Aorta (tissue), 5 donors: ENCODE measurements at regions not wholly inside any gene's neighbourhood (a gene's known extent, or its start where the extent isn't known, plus 50 kb on each side); places are given as distances from the start of the nearest gene placed in this dataset.
"Not testable (repeated sequence)": the region's sequence is repeated elsewhere in the genome, so short reads cannot be mapped to it uniquely, and the experiment has no call there.

ENCODE experiments used
- ATAC-seq: fragments of 200-7000 bp; cut with Tn5 transposase; one replicate; pipeline ENCODE4 v1.9.1; 2022; ENCODE audit warnings: moderate library complexity; ENCODE audit not compliant: low FRiP score
- DNase-seq, 2 donors: peaks; one replicate each; pipeline ENCODE4 v3.0.0-alpha.2; 2020
- H3K27ac ChIP-seq, 2 donors: one replicate each; pipeline ENCODE4 v1.5.1; 2013; ENCODE audit warnings: low read length in 2 of 2, mild to moderate bottlenecking in 2 of 2, moderate library complexity in 2 of 2, control low read depth in 1 of 2, inconsistent platforms in 1 of 2, low read depth in 1 of 2
- H3K27me3 ChIP-seq, 2 donors: one replicate each; pipeline ENCODE4 v1.6.1; 2013; ENCODE audit warnings: control low read depth in 1 of 2, low read length in 1 of 2, mild to moderate bottlenecking in 1 of 2, moderate library complexity in 1 of 2; ENCODE audit not compliant: insufficient read depth in 2 of 2, control insufficient read depth in 1 of 2
- H3K36me3 ChIP-seq, 2 donors: one replicate each; pipeline ENCODE4 v1.6.1; 2013; ENCODE audit warnings: control low read depth in 1 of 2, low read length in 1 of 2, mild to moderate bottlenecking in 1 of 2; ENCODE audit not compliant: insufficient read depth in 2 of 2, control insufficient read depth in 1 of 2
- H3K4me1 ChIP-seq, 2 donors: one replicate each; pipeline ENCODE4 v1.6.1; 2013; ENCODE audit warnings: low read length in 2 of 2, control low read depth in 1 of 2, mild to moderate bottlenecking in 1 of 2, moderate library complexity in 1 of 2; ENCODE audit not compliant: insufficient read depth in 2 of 2, control insufficient read depth in 1 of 2
- H3K4me3 ChIP-seq, 2 donors: one replicate each; pipeline ENCODE4 v1.5.1; 2013; ENCODE audit warnings: low read length in 2 of 2, control low read depth in 1 of 2, mild to moderate bottlenecking in 1 of 2
- H3K9me3 ChIP-seq: one replicate; pipeline ENCODE4 v1.6.1; 2013; ENCODE audit warnings: mild to moderate bottlenecking, low read length; ENCODE audit not compliant: control insufficient read depth
- WGBS, 2 donors: extraction: QIAGEN DNeasy Blood & Tissue Kit; methylation state at CpG; one replicate each; pipeline ENCODE4 v1.1.7; 2013; 5-methylcytosine and 5-hydroxymethylcytosine counted together
- intact Hi-C, 2 donors: fragments of 100-400 bp; cut with DNase I; formaldehyde crosslinking; loops; one replicate each; pipeline versions ENCODE4 v1.14.2 to v1.15.0; 2022
- donor health status: healthy with polysubstance abuse.
- donor health status: Bipolar disorder and iron deficiency.
- donor health status: DM: no; HTN: no; CAD: no.
- donor health status: DM: no; HTN: no; CAD: no.
- donor health status: DM: yes; HTN: yes; CAD: no.

- intact Hi-C loops, result loop anchor here in 1 of 2 donors (10.0 kb wide), 1 partner anchor 64 kb away; no protein-coding TSS in a partner anchor
- Histone ChIP-seq H3K9me3 (no peaks in the 10 kb centered on the region), H3K36me3 (no peaks in the 10 kb centered on the region), H3K4me1 (no peaks in the 10 kb centered on the region), H3K27me3 (no peaks in the 10 kb centered on the region), H3K4me3 (no peak overlapping the region), H3K27ac (no peak overlapping the region)
- ATAC-seq (no peak), DNase-seq (no peak)
- 96 to 97% methylated on average over 9 of the region's 9 CpGs for WGBS, 2 donors
Measured at GRCh38 chr15:26001201-26001600, 138.1 kb upstream of the ATP10A start.

GRCh38 chr15:25993506-25993905 lies 130.4 kb upstream of the ATP10A start:
- no peaks in the 10 kb centered on the region for H3K36me3 ChIP-seq
- H3K4me3 ChIP-seq, result no peak overlapping the region
- 66 to 67% methylated on average over 1 of the region's 1 CpG for WGBS, 2 donors
- DNase-seq (no peak), ATAC-seq (no peak)
- intact Hi-C loops, result no loop called here
- no peak overlapping the region for H3K27ac ChIP-seq
- no peaks in the 10 kb centered on the region for H3K4me1 ChIP-seq
- H3K9me3 ChIP-seq, result peaks cover 2% of the 10 kb centered on the region
- H3K27me3 ChIP-seq, result no peaks in the 10 kb centered on the region

GRCh38 chr15:25990220-25990619 lies 127.1 kb upstream of the ATP10A start:
- H3K36me3 ChIP-seq, result no peaks in the 10 kb centered on the region
- WGBS, 2 donors, result 87 to 90% methylated on average over 15 of the region's 15 CpGs
- intact Hi-C loops, result no loop called here
- DNase-seq (no peak), ATAC-seq (no peak)
- no peak overlapping the region for H3K27ac ChIP-seq
- H3K27me3 ChIP-seq, result no peaks in the 10 kb centered on the region
- no peak overlapping the region for H3K4me3 ChIP-seq
- H3K9me3 ChIP-seq, result peaks cover 2% of the 10 kb centered on the region
- no peaks in the 10 kb centered on the region for H3K4me1 ChIP-seq

GRCh38 chr15:25989327-25989726 lies 126.2 kb upstream of the ATP10A start:
- H3K27ac ChIP-seq, result no peak overlapping the region
- WGBS, 2 donors, result 93 to 97% methylated on average over 25 of the region's 25 CpGs

GRCh38 chr15:25988716-25989115 lies 125.6 kb upstream of the ATP10A start:
- 92% methylated on average over 9 of the region's 9 CpGs for WGBS, 2 donors
- H3K36me3 ChIP-seq, intact Hi-C loops: not testable (repeated sequence)

More at GRCh38 chr15:25989327-25989726, 126.2 kb upstream of the ATP10A start:
- Histone ChIP-seq H3K27me3 (no peaks in the 10 kb centered on the region), H3K9me3 (peaks cover 2% of the 10 kb centered on the region), H3K4me3 (no peak overlapping the region), H3K36me3 (no peaks in the 10 kb centered on the region), H3K4me1 (no peaks in the 10 kb centered on the region)
- DNase-seq, result no peak
- no peak for ATAC-seq
- intact Hi-C loops, result no loop called here

GRCh38 chr15:25987638-25988037 lies 124.5 kb upstream of the ATP10A start:
- peaks cover 2% of the 10 kb centered on the region for H3K9me3 ChIP-seq
- WGBS, 2 donors, result 64 to 68% methylated on average over 4 of the region's 4 CpGs
- H3K27me3 ChIP-seq, result no peaks in the 10 kb centered on the region
- H3K4me1 ChIP-seq, result no peaks in the 10 kb centered on the region
- ATAC-seq (no peak), DNase-seq (no peak)
- H3K4me3 ChIP-seq, result no peak overlapping the region
- H3K27ac ChIP-seq, result no peak overlapping the region
- intact Hi-C loops, result no loop called here
- H3K36me3 ChIP-seq, result no peaks in the 10 kb centered on the region

More at GRCh38 chr15:25988716-25989115, 125.6 kb upstream of the ATP10A start:
- not testable (repeated sequence) for H3K9me3 ChIP-seq, H3K27me3 ChIP-seq, DNase-seq, H3K4me1 ChIP-seq, H3K4me3 ChIP-seq, ATAC-seq, H3K27ac ChIP-seq

- DNase-seq, result no peak
- WGBS, 2 donors, result 30 to 31% methylated on average over 4 of the region's 4 CpGs
- H3K4me1 ChIP-seq, result no peaks in the 10 kb centered on the region
- no peaks in the 10 kb centered on the region for H3K36me3 ChIP-seq
- H3K27me3 ChIP-seq, result no peaks in the 10 kb centered on the region
- H3K9me3 ChIP-seq, result no peaks in the 10 kb centered on the region
- H3K4me3 ChIP-seq, result no peak overlapping the region
- intact Hi-C loops, result no loop called here
- no peak overlapping the region for H3K27ac ChIP-seq
- no peak for ATAC-seq
Measured at GRCh38 chr15:25985165-25985564, 122.0 kb upstream of the ATP10A start.

GRCh38 chr15:25982736-25983135 lies 119.6 kb upstream of the ATP10A start:
- no peak overlapping the region for H3K4me3 ChIP-seq
- intact Hi-C loops, result no loop called here
- no peak overlapping the region for H3K27ac ChIP-seq
- H3K9me3 ChIP-seq, result no peaks in the 10 kb centered on the region
- H3K4me1 ChIP-seq, result no peaks in the 10 kb centered on the region
- DNase-seq (no peak), ATAC-seq (no peak)
- 73 to 75% methylated on average over 6 of the region's 6 CpGs for WGBS, 2 donors
- no peaks in the 10 kb centered on the region for H3K36me3 ChIP-seq
- H3K27me3 ChIP-seq, result no peaks in the 10 kb centered on the region

- DNase-seq (no peak), ATAC-seq (no peak)
- intact Hi-C loops, result no loop called here
- 66 to 74% methylated on average over 3 of the region's 3 CpGs for WGBS, 2 donors
- no peaks in the 10 kb centered on the region for H3K9me3 ChIP-seq
- H3K36me3 ChIP-seq, result no peaks in the 10 kb centered on the region
- H3K27ac ChIP-seq, result no peak overlapping the region
- H3K27me3 ChIP-seq, result no peaks in the 10 kb centered on the region
- no peak overlapping the region for H3K4me3 ChIP-seq
- H3K4me1 ChIP-seq, result no peaks in the 10 kb centered on the region
Measured at GRCh38 chr15:25981114-25981513, 118.0 kb upstream of the ATP10A start.
